ENCODE measurements at regions not wholly inside any gene's neighbourhood (a gene's known extent, or its start where the extent isn't known, plus 50 kb on each side); places are given as distances from the start of the nearest gene placed in this dataset.
A peak's percentile ranks its signal among the peaks of the same experiment; 100 is the strongest.

- no peaks in the 10 kb centered on the region for H3K9me3 ChIP-seq
- peak; percentile 53 to 58 for DNase-seq
- intact Hi-C loops (cut with micrococcal nuclease; ENCODE audit: unreplicated experiment) = loop anchor here (1.0 to 5.0 kb wide), 8 partner anchors 69 to 281 kb away; no protein-coding TSS in a partner anchor
- peaks cover 62% of the 10 kb centered on the region for H3K4me1 ChIP-seq
- no peak for TF ChIP-seq CTCF (IDR thresholded peaks at IDR 0.05; ENCODE audit: insufficient read depth in 1 of 2, low read depth in 1 of 2, low read length in 1 of 2, severe bottlenecking in 1 of 2, unreplicated experiment in 1 of 2)
- H3K4me3 Mint-ChIP-seq (ENCODE audit: unreplicated experiment) = peak overlapping the region; percentile 25
- H3K27me3 ChIP-seq (replicated peaks; ENCODE audit: control insufficient read depth, insufficient read depth, low read length) = no peaks in the 10 kb centered on the region
- H3K36me3 ChIP-seq (ENCODE audit: control insufficient read depth, insufficient read depth, low read length) = no peaks in the 10 kb centered on the region; the same call in 1 of the 2 replicates
- ChIA-PET CTCF (interaction anchor here (0.7 to 1.3 kb wide), 2 partner anchors 15 to 215 kb away, joined by 3 read pairs; no protein-coding TSS in a partner anchor), POLR2A (no interaction called here)
- peaks cover 49% of the 10 kb centered on the region for H3K4me1 Mint-ChIP-seq (ENCODE audit: low read depth, unreplicated experiment)
- H3K27ac Mint-ChIP-seq (ENCODE audit: unreplicated experiment) = peak overlapping the region; percentile 23
- H3K36me3 Mint-ChIP-seq (ENCODE audit: insufficient read depth, unreplicated experiment) = peaks cover 7% of the 10 kb centered on the region
- no peaks in the 10 kb centered on the region for H3K27me3 Mint-ChIP-seq (ENCODE audit: insufficient read depth, unreplicated experiment)
- BruUV-seq (replicated peaks) = TSS peak; percentile 50
- no peak overlapping the region for H3K4me3 ChIP-seq (ENCODE audit: low read depth, low read length)
- H3K9me3 Mint-ChIP-seq (ENCODE audit: unreplicated experiment) = no peaks in the 10 kb centered on the region
Observed at GRCh38 chr5:169442913-169443784, 140.4 kb upstream of the SPDL1 start.

- no peak overlapping the region for H3K4me3 ChIP-seq (ENCODE audit: low read depth, low read length)
- H3K4me1 ChIP-seq = peaks cover 62% of the 10 kb centered on the region
- Mint-ChIP-seq H3K4me1 (ENCODE audit: low read depth, unreplicated experiment) (peaks cover 46% of the 10 kb centered on the region), H3K4me3 (ENCODE audit: unreplicated experiment) (peak overlapping the region; percentile 25), H3K27ac (ENCODE audit: unreplicated experiment) (peak overlapping the region; percentile 23), H3K36me3 (ENCODE audit: insufficient read depth, unreplicated experiment) (peaks cover 7% of the 10 kb centered on the region), H3K27me3 (ENCODE audit: insufficient read depth, unreplicated experiment) (no peaks in the 10 kb centered on the region), H3K9me3 (ENCODE audit: unreplicated experiment) (no peaks in the 10 kb centered on the region)
- ChIA-PET POLR2A (no interaction called here), CTCF (no interaction called here)
- H3K27me3 ChIP-seq (replicated peaks; ENCODE audit: control insufficient read depth, insufficient read depth, low read length) = no peaks in the 10 kb centered on the region
- intact Hi-C loops (cut with micrococcal nuclease; ENCODE audit: unreplicated experiment) = loop anchor here (2.0 to 5.0 kb wide), 6 partner anchors 70 to 280 kb away; no protein-coding TSS in a partner anchor
- no peaks in the 10 kb centered on the region; the same call in 1 of the 2 replicates for H3K36me3 ChIP-seq (ENCODE audit: control insufficient read depth, insufficient read depth, low read length)
- H3K9me3 ChIP-seq = no peaks in the 10 kb centered on the region
- BruUV-seq (replicated peaks) = no TSS peak
- no peak for DNase-seq
- no peak for TF ChIP-seq CTCF (IDR thresholded peaks at IDR 0.05; ENCODE audit: insufficient read depth in 1 of 2, low read depth in 1 of 2, low read length in 1 of 2, severe bottlenecking in 1 of 2, unreplicated experiment in 1 of 2)
Observed at GRCh38 chr5:169442403-169442874, 141.1 kb upstream of the SPDL1 start.

- Mint-ChIP-seq H3K27me3 (ENCODE audit: insufficient read depth, unreplicated experiment) (no peaks in the 10 kb centered on the region), H3K36me3 (ENCODE audit: insufficient read depth, unreplicated experiment) (peaks cover 7% of the 10 kb centered on the region), H3K4me3 (ENCODE audit: unreplicated experiment) (peak overlapping the region; percentile 3), H3K4me1 (ENCODE audit: low read depth, unreplicated experiment) (peaks cover 43% of the 10 kb centered on the region), H3K27ac (ENCODE audit: unreplicated experiment) (peak overlapping the region; percentile 1), H3K9me3 (ENCODE audit: unreplicated experiment) (no peaks in the 10 kb centered on the region)
- TF ChIP-seq CTCF (IDR thresholded peaks at IDR 0.05; ENCODE audit: insufficient read depth in 1 of 2, low read depth in 1 of 2, low read length in 1 of 2, severe bottlenecking in 1 of 2, unreplicated experiment in 1 of 2) = no peak
- BruUV-seq (replicated peaks) = no TSS peak
- ChIA-PET CTCF (interaction anchor here (0.6 to 1.1 kb wide), 6 partner anchors 11 to 323 kb away, joined by 3 to 5 read pairs (median 3); partner anchors contain the start of gene SPDL1), POLR2A (no interaction called here)
- Histone ChIP-seq H3K9me3 (no peaks in the 10 kb centered on the region), H3K27me3 (replicated peaks; ENCODE audit: control insufficient read depth, insufficient read depth, low read length) (no peaks in the 10 kb centered on the region), H3K36me3 (ENCODE audit: control insufficient read depth, insufficient read depth, low read length) (no peaks in the 10 kb centered on the region; the same call in 1 of the 2 replicates), H3K4me1 (peaks cover 58% of the 10 kb centered on the region), H3K4me3 (ENCODE audit: low read depth, low read length) (no peak overlapping the region)
- intact Hi-C loops (cut with micrococcal nuclease; ENCODE audit: unreplicated experiment) = loop anchor here (1.0 to 5.0 kb wide), 8 partner anchors 13 to 278 kb away; no protein-coding TSS in a partner anchor
- peak; percentile 41 to 57 for DNase-seq
Observed at GRCh38 chr5:169440107-169440705, 139.3 kb upstream of the SLIT3 start.

Measured in Caco-2 (cell line).